NB4 (cell line): ENCODE measurements at regions not wholly inside any gene's neighbourhood (a gene's known extent, or its start where the extent isn't known, plus 50 kb on each side); places are given as distances from the start of the nearest gene placed in this dataset.

Experiments used
- DNase-seq: peaks from one replicate; pipeline ENCODE4 v3.0.0; 2010; ENCODE audit warnings: low read depth
- H3K4me3 ChIP-seq: one replicate; pipeline ENCODE4 v1.5.1; 2011; ENCODE audit warnings: mild to moderate bottlenecking, low read depth, low read length, moderate library complexity
- MYC ChIP-seq: IDR thresholded peaks from 2 replicates; pipeline ENCODE4 v1.6.1; 2011; ENCODE audit warnings: low read depth, low read length
- POLR2A ChIP-seq: IDR thresholded peaks from 2 replicates; pipeline ENCODE4 v1.6.1; 2011; ENCODE audit warnings: mild to moderate bottlenecking; ENCODE audit not compliant: insufficient read length; ENCODE audit errors: extremely low read depth
- TF ChIP-seq, protein P1 (sequence below): IDR thresholded peaks from one replicate; pipeline ENCODE4 v1.5.1; 2012; ENCODE audit warnings: low read depth, low read length
- TF ChIP-seq, protein P2 (sequence below): IDR thresholded peaks from 2 replicates; pipeline ENCODE4 v1.6.1; 2011; ENCODE audit warnings: low read depth, low read length

DNA sequence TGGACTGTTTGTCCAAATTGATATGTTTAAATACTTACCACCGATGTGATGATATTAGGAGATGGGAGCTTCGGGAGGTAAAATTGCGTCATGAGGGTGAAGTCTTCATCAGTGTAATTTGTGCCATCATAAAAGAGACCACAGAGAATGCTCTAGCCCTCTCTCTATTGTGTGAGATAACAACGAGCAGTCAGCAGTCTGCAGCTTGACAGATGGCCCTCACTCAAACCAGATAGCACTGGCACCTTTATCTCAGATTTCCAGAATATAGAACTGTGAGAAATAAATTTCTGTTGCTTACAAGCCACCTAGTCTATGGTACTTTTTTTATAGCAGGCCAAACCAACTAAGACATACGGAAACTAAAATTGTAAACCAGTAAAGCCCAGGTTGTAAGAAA is 1718.9 kb upstream of the MIR17HG start:
- H3K4me3 ChIP-seq: no peak overlapping the region
- DNase-seq: no peak
- TF ChIP-seq, protein P1, sequence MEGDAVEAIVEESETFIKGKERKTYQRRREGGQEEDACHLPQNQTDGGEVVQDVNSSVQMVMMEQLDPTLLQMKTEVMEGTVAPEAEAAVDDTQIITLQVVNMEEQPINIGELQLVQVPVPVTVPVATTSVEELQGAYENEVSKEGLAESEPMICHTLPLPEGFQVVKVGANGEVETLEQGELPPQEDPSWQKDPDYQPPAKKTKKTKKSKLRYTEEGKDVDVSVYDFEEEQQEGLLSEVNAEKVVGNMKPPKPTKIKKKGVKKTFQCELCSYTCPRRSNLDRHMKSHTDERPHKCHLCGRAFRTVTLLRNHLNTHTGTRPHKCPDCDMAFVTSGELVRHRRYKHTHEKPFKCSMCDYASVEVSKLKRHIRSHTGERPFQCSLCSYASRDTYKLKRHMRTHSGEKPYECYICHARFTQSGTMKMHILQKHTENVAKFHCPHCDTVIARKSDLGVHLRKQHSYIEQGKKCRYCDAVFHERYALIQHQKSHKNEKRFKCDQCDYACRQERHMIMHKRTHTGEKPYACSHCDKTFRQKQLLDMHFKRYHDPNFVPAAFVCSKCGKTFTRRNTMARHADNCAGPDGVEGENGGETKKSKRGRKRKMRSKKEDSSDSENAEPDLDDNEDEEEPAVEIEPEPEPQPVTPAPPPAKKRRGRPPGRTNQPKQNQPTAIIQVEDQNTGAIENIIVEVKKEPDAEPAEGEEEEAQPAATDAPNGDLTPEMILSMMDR: no peak

DNA sequence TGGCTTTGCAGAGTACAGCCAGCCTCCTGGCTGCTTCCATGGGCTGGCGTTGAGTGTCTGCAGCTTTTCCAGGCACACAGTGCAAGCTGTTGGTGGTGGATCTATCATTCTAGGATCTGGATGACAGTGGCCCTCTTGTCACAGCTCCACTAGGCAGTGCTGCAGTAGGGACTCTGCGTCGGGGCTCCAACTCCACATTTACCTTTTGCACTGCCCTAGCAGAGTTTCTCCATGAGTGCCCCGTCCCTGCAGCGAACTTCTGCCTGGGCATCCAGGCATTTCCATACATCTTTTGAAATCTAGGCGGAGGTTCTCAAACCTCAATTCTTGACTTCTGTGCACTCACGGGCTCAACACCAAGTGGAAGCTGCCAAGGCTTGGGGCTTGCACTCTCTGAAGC is 1697.3 kb upstream of the MIR17HG start:
- TF ChIP-seq POLR2A (no peak), MYC (no peak)
- TF ChIP-seq, protein P1: no peak
- TF ChIP-seq, protein P2, sequence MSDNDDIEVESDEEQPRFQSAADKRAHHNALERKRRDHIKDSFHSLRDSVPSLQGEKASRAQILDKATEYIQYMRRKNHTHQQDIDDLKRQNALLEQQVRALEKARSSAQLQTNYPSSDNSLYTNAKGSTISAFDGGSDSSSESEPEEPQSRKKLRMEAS: no peak
- DNase-seq: no peak
- H3K4me3 ChIP-seq: no peak overlapping the region

DNA sequence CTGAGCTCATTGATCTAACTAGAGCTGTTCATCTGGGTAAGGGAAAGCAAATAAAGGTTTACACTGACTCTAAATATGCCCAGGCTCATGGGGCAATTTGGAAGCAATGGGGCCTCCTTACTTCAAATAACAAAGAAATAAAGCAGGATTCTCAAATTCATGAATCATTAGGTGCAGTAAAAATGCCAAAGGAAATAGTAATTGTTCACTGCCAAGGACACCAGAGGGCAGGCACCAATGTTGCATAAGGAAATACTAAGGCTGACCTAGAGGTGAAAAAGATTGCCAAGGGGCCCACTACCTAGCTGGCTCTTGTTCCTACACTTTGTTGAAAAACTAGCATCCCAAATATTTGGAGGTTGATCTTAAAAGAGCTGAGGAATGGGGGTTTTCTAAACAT is 1686.7 kb upstream of the MIR17HG start:
- no peak for DNase-seq
- TF ChIP-seq, protein P2: no peak
- TF ChIP-seq, protein P1: no peak
- TF ChIP-seq MYC: no peak
- no peak for TF ChIP-seq POLR2A
- no peak overlapping the region for H3K4me3 ChIP-seq

DNA sequence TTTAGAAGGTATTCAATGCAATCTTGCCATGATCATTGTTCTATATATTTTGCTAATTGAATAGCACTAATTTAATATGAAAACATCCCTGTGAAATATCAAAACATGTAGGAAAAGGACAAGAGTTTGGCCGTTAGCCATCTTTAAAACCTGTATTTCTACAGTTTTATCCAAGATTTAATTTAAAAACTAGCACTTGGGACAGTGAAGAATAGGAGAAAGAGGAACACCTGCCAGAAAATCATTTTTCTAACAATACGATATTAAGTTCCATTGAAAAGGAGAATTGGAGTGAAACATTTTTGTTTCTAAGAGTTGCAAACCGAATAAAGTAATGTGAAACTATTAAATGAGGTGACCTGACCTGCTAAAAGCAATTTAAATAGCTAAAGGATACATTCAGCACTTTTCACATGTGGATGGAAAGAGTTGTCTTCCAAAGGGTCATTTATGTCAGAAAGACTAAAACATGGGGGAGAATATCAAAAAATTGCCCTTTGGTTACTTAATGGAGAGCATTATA is 1673.6 kb upstream of the MIR17HG start:
- TF ChIP-seq MYC (no peak), POLR2A (no peak)
- TF ChIP-seq, protein P1: no peak
- TF ChIP-seq, protein P2: no peak
- DNase-seq: no peak
- H3K4me3 ChIP-seq: no peak overlapping the region

DNA sequence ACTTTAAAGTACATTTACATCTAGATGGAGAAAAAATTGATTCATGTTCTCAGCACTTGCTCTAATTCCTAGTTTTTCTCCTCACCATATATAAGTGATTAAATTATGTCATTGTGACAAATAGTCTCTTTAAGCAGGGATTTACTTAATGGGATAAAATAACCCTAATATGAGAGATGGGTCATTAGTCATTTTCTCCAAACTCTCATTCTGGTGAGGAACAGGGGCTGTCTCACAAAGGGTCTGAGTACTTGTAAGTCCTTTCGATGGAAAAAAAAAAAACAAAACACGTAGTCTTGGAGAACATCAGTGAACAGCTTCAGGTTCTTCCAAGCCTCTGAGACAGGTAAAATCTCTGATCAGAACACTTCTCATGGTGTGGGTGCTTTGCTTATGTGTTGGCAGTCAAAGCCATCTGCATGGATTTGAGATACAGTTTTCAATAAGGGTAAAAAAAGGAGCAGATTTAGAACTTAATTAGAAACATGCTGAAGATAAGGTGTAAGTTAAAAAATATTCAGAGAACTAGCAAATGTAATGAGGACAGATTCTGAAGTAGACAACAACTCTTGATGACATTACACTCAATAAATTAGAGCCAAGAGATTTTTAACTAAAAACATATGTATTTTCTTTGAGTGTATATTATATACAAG is 1668.9 kb upstream of the MIR17HG start:
- H3K4me3 ChIP-seq: no peak overlapping the region
- TF ChIP-seq, protein P2: no peak
- no peak for TF ChIP-seq MYC
- no peak for TF ChIP-seq POLR2A
- TF ChIP-seq, protein P1: no peak
- DNase-seq: no peak

DNA sequence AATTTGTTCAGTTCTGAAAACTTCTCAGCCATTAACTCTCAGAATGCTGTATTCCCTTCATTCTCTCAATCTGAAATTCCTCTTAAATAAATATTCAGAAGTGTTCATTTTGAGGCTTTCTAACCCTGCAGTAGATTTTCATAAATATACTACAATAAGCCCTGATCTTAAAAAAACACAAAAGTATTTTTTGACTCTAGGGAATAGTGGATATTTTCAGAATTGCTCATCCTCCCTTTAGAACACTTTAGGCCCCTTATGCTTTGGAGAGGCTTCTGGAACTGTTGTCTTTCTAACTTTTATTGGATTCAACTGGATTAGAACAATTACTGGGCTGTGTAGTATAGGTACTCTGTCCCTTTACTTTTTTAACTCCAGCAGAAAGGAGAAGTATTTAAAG is 1662.6 kb upstream of the MIR17HG start:
- TF ChIP-seq, protein P2: no peak
- TF ChIP-seq POLR2A: no peak
- TF ChIP-seq, protein P1: no peak
- no peak for TF ChIP-seq MYC
- H3K4me3 ChIP-seq: no peak overlapping the region
- DNase-seq: no peak
